ENCODE measurements at regions not wholly inside any gene's neighbourhood (a gene's known extent, or its start where the extent isn't known, plus 50 kb on each side); places are given as distances from the start of the nearest gene placed in this dataset.
A peak's percentile ranks its signal among the peaks of the same experiment; 100 is the strongest.

- no peak for DNase-seq
Measured at GRCh38 chr12:92458996-92459395, 243.8 kb upstream of the PLEKHG7 start.

DNA sequence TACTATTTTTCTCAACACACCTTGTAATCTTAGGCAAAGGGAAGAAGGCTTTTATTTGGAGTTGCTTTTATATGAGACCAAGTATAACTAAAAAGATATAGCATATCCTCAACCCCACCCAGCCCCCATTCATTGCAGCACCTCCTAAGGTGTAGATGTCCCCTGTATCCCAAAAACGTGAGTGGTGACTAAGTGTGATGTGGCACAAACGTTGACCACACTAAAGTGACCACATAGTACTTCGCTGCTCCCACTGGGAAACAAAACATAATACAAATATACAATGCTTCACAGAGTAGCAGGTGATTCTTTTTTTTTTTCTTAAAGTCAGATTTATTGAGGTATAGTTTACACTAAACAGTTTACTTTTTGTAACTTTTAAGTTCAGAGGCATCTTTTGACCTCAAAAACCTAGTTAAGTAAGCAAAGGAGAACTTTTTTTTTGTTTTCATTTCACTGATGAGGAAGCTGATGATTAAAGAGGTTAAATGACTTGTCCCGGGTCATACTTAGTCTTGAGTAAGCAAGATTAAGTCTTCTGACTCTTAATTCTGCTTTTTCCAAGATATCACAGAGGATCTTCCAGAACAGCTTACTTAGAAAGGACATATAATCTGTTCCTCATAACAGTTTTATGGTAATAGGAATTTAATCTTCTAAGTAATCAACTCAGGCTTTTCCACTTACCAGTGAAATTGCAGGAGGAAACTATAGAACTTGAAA is 245.2 kb upstream of the PLEKHG7 start:
- DNase-seq, result no peak

- DNase-seq, result no peak
Measured at GRCh38 chr12:92452763-92453162, 250.0 kb upstream of the PLEKHG7 start.

DNA sequence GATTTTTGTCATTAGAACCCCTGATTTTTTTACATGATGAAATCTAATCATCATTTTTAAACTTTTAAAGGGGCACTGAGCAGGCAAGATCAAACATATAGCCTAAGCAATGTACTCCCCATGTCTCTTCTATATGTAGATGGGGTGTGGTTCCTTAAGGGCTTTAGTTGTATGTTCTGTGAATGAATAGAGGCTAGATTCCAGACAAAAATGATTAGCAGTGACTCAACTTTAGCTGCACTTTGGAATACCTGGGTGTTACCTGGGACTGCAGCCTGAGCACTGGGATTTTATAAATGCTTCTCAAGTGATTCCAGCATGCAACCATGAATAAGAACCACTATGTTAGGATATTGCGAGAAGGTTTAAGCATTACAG is 256.7 kb upstream of the PLEKHG7 start:
- DNase-seq, result no peak

GRCh38 chr12:92445253-92446082 is 257.3 kb upstream of the PLEKHG7 start:
- no peak for DNase-seq

DNA sequence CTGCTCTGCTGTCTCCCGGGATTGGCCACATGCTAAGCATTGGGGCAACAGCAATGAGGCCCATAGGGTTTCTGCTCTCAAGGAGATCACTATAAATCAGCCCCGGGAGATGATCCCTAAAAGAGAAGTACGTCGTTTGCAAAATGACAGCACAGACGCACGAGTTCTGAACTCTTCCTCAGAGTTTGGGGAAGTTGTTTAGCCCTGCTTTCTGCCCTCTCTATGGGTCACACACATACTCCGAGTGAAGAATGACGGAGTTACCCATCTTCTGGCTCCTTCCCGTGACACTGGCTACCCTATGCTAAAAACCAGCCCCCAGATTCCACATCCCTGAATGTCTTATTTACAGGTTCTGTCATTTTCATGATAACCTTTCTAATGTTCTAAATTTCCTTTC is 258.0 kb upstream of the PLEKHG7 start:
- DNase-seq, result no peak

GRCh38 chr12:92442782-92443181 is 260.0 kb upstream of the PLEKHG7 start:
- DNase-seq, result no peak

DNA sequence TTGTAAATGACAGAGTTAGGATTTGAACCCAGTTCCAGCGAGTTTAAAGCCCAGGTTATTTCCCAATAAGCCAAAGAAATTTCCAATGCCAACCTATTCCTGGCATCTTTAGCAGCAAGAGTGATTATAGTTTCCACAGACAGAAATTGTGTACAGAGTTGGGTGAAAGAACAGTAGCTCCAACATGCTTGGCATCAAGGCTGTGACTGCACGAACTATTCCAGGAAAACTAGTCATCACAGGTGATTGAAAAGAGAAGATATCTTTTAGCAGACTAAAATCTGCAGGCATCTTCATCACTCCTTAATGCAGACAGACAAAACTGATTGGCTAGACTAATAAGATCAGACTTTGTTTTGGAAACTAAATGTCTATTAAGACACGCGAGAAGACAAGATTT is 262.7 kb upstream of the PLEKHG7 start:
- no peak for DNase-seq

DNA sequence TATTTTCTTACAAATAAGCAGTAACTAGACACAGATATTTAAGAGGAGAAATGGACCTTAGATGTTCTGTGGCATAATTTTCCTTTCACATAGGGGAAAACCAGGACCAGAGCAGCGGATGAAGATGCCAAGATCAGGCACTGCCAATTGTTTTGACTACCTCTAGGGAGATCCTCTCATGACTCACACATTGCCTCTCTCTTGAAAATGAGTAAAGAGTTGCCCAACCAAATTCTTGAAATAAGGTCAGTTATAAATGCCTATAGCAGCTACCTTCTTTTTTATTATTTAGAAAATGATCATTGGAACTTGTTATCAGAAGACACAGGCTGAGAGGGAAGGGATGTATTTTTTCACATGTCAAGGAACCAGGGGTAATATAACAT is 263.4 kb upstream of the PLEKHG7 start:
- no peak for DNase-seq

DNA sequence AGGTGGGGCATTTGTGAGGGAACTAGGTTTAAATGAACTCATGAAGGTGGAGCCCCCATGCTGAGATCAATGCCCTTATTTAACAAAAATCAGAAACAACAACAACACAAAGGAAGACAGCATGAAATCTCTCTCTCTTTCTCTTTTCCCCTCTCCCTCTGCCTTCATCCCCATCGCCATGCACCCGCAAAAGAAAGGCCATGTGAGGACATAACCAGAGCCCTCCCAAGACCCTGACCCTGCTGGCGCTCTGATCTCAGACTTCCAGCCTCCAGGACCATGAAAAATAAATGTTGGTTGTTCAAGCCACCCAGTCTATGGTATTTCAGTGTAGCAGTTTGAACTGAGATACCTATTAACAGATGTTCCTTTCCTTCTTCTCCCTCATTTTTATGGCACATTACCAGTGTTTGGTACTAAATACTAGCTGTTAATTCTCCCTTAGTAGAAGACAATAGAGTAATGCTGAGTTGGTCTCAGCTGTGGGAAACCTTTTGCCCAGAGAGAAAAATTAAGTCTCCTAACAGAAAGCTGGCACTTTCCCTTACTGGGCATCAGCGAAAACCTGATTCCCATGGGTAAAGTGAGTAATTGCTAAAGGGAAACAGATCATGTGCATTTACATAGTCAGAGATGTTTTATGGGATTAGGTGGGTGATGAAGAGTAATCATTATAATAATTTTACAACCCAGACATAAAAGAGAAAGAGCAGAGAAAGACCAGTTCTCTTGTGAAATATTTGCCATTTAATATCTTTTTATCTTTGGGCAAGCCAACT is 264.0 kb upstream of the PLEKHG7 start:
- no peak for DNase-seq

- DNase-seq, result no peak
Measured at GRCh38 chr12:92437452-92437851, 265.3 kb upstream of the PLEKHG7 start.

GRCh38 chr12:92436856-92437255 is 265.9 kb upstream of the PLEKHG7 start:
- DNase-seq, result no peak

- DNase-seq, result no peak
Measured at GRCh38 chr12:92434607-92435025, 268.2 kb upstream of the PLEKHG7 start.

GRCh38 chr12:92432724-92433441 is 269.9 kb upstream of the PLEKHG7 start:
- peak; percentile 16 for DNase-seq

GRCh38 chr12:92431146-92431545 is 271.6 kb upstream of the PLEKHG7 start:
- no peak for DNase-seq

GRCh38 chr12:92426332-92426731 is 276.5 kb upstream of the PLEKHG7 start:
- no peak for DNase-seq

DNA sequence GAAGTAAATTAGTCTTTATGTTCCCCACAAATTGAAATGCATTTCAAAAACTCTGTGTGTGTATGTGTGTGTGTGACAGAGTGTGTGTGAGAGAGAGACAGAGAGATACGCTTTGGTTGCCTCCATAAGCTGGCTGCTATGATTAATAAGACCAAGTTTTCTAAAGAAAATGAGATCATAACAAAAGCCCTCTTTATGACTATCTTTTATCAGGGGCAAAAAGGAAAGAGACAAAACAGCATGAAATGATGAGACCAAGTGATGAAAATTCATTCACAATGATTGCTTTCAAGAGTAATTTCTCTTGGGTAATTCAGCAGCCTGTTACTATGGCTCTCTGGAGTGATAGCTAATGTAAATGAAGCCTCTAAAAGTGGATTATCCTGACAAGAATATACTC is 277.6 kb upstream of the PLEKHG7 start:
- no peak for DNase-seq

DNA sequence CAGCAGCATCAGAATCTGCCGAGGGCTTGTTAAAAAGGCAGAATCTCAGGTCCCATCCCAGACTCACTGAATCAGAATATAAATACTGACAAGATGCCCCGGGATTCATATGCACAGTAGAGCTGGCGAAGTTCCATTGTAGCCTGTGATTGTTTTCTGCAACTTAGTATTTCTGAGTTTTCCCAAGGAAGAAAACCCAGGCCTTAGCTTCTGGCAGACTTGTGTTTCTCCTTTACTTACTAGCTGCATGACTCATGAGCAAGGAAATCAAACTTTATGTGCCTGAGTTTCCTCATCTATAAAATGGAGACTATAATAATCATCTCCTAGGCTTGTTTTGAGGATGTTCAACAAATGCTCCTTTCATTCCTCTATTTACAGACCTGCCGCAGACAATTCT is 278.5 kb upstream of the PLEKHG7 start:
- DNase-seq, result no peak

DNA sequence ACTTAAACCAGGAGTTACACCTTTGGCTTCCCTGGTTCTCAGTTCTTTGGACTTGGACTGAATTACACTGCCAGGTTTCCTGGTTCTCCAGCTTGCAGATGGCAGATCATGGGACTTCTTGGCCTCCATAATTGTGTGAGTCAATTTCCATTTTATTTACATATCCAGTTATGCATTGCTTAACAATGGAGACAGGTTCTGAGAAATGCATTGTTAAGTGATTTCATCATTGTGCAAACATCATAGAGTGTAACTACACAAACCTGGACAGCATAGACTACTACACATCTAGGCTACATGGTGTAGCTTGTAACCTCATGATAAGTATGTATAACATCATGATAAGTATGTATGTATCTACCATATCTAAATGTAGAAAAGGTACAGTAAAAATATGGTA is 276.1 kb upstream of the BTG1 start:
- DNase-seq, result no peak

DNA sequence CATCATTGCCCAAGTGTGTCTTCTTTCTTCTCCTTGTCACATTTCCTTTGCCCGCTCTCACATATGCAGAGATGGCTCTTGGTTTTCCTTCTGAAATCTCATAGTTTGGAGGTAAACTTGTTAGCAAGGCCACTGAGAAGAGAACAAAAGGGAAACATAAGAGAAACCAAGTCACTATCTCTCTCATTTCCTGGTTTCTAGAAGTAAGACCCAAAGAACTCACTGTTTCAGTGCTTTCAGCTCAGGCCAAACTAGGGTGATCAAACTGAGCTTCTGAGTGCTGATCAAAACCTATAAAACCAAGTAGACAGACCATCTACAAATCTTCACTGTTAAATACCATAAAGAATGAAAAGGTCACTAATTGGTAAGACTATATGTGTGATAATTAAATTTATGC is 275.4 kb upstream of the BTG1 start:
- DNase-seq, result no peak

- no peak for DNase-seq
Measured at GRCh38 chr12:92419201-92419600, 273.6 kb upstream of the BTG1 start.

GRCh38 chr12:92418381-92418780 is 272.7 kb upstream of the BTG1 start:
- no peak for DNase-seq

- DNase-seq, result no peak
Measured at GRCh38 chr12:92417373-92417772, 271.7 kb upstream of the BTG1 start.

Measured in activated CD4-positive, alpha-beta T cell treated with anti-CD3 and anti-CD28 coated beads, Interleukin-2, amount 50 U/mL, for 16 hours (primary cell).